ENCODE measurements at regions not wholly inside any gene's neighbourhood (a gene's known extent, or its start where the extent isn't known, plus 50 kb on each side); places are given as distances from the start of the nearest gene placed in this dataset.
"Not testable (repeated sequence)": the region's sequence is repeated elsewhere in the genome, so short reads cannot be mapped to it uniquely, and the experiment has no call there.

DNA sequence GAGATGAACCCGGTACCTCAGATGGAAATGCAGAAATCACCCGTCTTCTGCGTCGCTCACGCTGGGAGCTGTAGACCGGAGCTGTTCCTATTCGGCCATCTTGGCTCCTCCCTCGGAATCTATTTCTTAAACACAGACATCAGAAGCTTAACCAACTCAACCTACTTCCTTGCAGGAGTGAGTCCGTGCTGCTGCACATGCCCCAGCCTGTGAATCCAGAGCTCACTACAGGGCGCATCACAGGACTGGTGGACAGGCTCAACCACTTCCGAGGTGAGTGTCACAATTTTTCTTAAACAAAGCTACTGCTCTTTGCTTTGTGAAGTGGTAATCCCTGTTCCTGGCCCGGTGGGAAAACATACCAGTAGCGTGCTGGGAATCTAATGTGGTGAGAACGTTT, 353.4 kb downstream of the SRGAP2C start:
- H3K27me3 ChIP-seq; H3K27ac ChIP-seq; in situ Hi-C loops (cut with MboI; ENCODE audit: low sequenced_read_pairs in 4 of 4); H3K4me1 ChIP-seq; H3K36me3 ChIP-seq; H3K4me3 ChIP-seq; intact Hi-C loops (cut with DNase I; ENCODE audit: low total_unique reads); ATAC-seq; DNase-seq; H3K9me3 ChIP-seq: not testable (repeated sequence)

DNA sequence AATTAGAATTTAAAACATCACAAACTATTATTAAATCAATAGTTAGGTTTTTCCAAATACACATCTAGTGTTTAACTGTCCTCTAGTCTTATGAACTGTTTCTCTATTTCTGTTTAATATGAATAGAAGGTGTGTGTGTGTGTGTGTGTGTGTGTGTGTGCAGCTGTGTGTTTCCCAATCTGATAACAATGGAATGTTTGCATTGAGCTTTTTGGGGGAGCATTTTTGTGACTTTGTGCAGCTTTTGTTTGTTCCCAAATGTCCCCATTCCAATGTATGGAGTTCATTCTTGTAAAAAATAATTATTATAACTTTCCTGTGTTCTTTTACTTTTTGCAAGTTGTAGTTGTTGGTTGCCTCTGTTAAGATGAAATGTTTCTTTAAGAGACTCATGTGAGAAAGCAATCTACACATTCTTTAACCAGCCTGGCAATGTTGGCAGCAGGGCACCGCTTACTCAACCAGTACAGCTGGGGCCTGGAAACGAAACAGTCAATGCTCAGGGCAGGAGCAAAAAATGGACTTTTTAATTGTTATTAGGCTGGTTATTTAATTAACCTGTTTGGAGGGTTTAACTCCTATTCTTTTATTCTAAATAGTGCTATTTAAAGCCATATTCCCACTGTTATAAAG, 354.3 kb downstream of the SRGAP2C start:
- H3K4me1 ChIP-seq: no peaks in the 10 kb centered on the region
- no peaks in the 10 kb centered on the region for H3K9me3 ChIP-seq
- DNase-seq: no peak
- no peaks in the 10 kb centered on the region for H3K27me3 ChIP-seq
- TF ChIP-seq, protein P1, sequence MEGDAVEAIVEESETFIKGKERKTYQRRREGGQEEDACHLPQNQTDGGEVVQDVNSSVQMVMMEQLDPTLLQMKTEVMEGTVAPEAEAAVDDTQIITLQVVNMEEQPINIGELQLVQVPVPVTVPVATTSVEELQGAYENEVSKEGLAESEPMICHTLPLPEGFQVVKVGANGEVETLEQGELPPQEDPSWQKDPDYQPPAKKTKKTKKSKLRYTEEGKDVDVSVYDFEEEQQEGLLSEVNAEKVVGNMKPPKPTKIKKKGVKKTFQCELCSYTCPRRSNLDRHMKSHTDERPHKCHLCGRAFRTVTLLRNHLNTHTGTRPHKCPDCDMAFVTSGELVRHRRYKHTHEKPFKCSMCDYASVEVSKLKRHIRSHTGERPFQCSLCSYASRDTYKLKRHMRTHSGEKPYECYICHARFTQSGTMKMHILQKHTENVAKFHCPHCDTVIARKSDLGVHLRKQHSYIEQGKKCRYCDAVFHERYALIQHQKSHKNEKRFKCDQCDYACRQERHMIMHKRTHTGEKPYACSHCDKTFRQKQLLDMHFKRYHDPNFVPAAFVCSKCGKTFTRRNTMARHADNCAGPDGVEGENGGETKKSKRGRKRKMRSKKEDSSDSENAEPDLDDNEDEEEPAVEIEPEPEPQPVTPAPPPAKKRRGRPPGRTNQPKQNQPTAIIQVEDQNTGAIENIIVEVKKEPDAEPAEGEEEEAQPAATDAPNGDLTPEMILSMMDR (IDR thresholded peaks at IDR 0.05 in 4 of 5, conservative IDR thresholded peaks at IDR 0.05 in 1 of 5): no peak
- no peak for TF ChIP-seq POLR2A (IDR thresholded peaks at IDR 0.05)
- no peak overlapping the region for H3K27ac ChIP-seq
- intact Hi-C loops (cut with DNase I; ENCODE audit: low total_unique reads): no loop called here
- no peaks in the 10 kb centered on the region for H3K36me3 ChIP-seq
- in situ Hi-C loops (cut with MboI; ENCODE audit: low sequenced_read_pairs in 4 of 4): no loop called here
- no peak for ATAC-seq
- H3K4me3 ChIP-seq: no peak overlapping the region

- in situ Hi-C loops (cut with MboI; ENCODE audit: low sequenced_read_pairs in 4 of 4); ATAC-seq; intact Hi-C loops (cut with DNase I; ENCODE audit: low total_unique reads); H3K36me3 ChIP-seq; H3K4me3 ChIP-seq; H3K27me3 ChIP-seq; H3K4me1 ChIP-seq; H3K9me3 ChIP-seq; DNase-seq; H3K27ac ChIP-seq: not testable (repeated sequence)
Observed at GRCh38 chr1:121543988-121544387, 359.2 kb downstream of the SRGAP2C start.

DNA sequence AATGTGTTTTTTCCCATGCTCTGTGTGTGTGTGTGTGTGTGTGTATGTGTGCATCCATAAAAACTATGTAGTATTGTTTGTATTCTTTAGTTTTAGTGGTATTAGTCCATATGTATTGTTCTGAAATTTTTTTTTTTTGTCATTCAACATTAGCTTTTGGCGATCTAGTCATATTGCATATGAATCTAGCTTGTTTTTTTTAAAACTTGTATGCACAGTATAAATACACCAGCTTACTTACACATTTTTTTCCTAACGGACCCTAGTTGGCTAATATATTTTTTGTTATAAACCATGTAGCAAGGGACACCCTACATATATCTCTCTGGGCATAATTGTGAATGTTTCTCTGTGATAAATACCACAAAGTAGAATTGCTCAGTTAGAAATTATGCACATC, 359.7 kb downstream of the SRGAP2C start:
- TF ChIP-seq, protein P1 (IDR thresholded peaks at IDR 0.05 in 4 of 5, conservative IDR thresholded peaks at IDR 0.05 in 1 of 5): no peak
- no peak for TF ChIP-seq POLR2A (IDR thresholded peaks at IDR 0.05)
- Histone ChIP-seq H3K27ac (no peak overlapping the region), H3K27me3 (no peaks in the 10 kb centered on the region), H3K4me3 (no peak overlapping the region), H3K4me1 (no peaks in the 10 kb centered on the region), H3K36me3 (no peaks in the 10 kb centered on the region), H3K9me3 (no peaks in the 10 kb centered on the region)
- ATAC-seq: no peak
- DNase-seq: no peak
- intact Hi-C loops (cut with DNase I; ENCODE audit: low total_unique reads): no loop called here
- in situ Hi-C loops (cut with MboI; ENCODE audit: low sequenced_read_pairs in 4 of 4): no loop called here

- H3K4me1 ChIP-seq; DNase-seq; in situ Hi-C loops (cut with MboI; ENCODE audit: low sequenced_read_pairs in 4 of 4); H3K4me3 ChIP-seq; H3K27ac ChIP-seq; H3K36me3 ChIP-seq; H3K9me3 ChIP-seq; intact Hi-C loops (cut with DNase I; ENCODE audit: low total_unique reads); ATAC-seq; H3K27me3 ChIP-seq: not testable (repeated sequence)
Observed at GRCh38 chr1:121545899-121546298, 361.1 kb downstream of the SRGAP2C start.

- ATAC-seq: no peak
- no peaks in the 10 kb centered on the region for H3K27me3 ChIP-seq
- in situ Hi-C loops (cut with MboI; ENCODE audit: low sequenced_read_pairs in 4 of 4) (no loop called here), intact Hi-C loops (cut with DNase I; ENCODE audit: low total_unique reads) (no loop called here)
- TF ChIP-seq, protein P1 (IDR thresholded peaks at IDR 0.05 in 4 of 5, conservative IDR thresholded peaks at IDR 0.05 in 1 of 5): no peak
- TF ChIP-seq POLR2A (IDR thresholded peaks at IDR 0.05): no peak
- H3K4me1 ChIP-seq: no peaks in the 10 kb centered on the region
- no peaks in the 10 kb centered on the region for H3K9me3 ChIP-seq
- no peak overlapping the region for H3K4me3 ChIP-seq
- no peak overlapping the region for H3K27ac ChIP-seq
- no peak for DNase-seq
- H3K36me3 ChIP-seq: no peaks in the 10 kb centered on the region
Observed at GRCh38 chr1:121546830-121547591, 362.2 kb downstream of the SRGAP2C start.

DNA sequence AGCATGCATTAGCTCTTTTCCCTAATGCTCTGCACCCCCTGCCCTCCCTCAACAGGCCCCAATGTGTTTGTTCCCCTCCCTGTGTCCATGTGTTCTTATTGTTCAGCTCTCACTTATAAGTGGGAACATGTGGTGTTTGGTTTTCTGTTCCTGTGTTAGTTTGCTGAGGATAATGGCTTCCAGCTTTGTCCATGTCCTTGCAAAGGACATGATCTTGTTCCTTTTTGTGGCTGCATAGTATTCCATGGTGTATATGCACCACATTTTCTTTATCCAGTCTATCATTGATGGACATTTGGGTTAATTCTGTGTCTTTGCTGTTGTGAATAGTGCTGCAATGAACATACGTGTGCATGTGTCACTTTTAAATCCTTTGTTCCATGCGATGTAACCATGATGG, 363.0 kb downstream of the SRGAP2C start:
- in situ Hi-C loops (cut with MboI; ENCODE audit: low sequenced_read_pairs in 4 of 4); H3K27me3 ChIP-seq; intact Hi-C loops (cut with DNase I; ENCODE audit: low total_unique reads): not testable (repeated sequence)

DNA sequence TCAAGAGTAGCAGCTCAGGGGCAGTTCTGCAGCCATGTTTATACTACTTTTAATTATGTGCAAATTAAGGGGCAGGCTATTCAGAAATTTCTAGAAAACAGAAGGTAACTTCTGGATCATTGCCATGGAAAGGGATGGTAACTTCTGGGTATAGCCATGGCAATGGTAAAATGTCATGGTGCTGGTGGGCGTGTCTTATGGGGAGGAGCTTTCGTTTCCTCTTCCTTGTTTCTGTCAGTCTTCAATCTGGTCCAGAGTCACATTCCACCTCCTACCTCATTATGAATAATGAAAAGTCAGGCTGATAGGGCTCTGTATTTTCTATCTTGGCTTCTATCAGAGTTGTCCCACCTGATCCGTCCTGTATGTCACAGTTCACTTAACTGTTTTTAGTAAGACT, 366.0 kb downstream of the SRGAP2C start:
- H3K36me3 ChIP-seq; DNase-seq; H3K9me3 ChIP-seq; H3K27me3 ChIP-seq; ATAC-seq; H3K27ac ChIP-seq; H3K4me3 ChIP-seq; H3K4me1 ChIP-seq; in situ Hi-C loops (cut with MboI; ENCODE audit: low sequenced_read_pairs in 4 of 4); intact Hi-C loops (cut with DNase I; ENCODE audit: low total_unique reads): not testable (repeated sequence)

More for the DNA sequence above, 363.0 kb downstream of the SRGAP2C start:
- H3K9me3 ChIP-seq, H3K27ac ChIP-seq, ATAC-seq, H3K4me3 ChIP-seq, DNase-seq, H3K4me1 ChIP-seq, H3K36me3 ChIP-seq: not testable (repeated sequence)

GRCh38 chr1:121551491-121551890, 366.7 kb downstream of the SRGAP2C start:
- H3K27ac ChIP-seq; H3K4me3 ChIP-seq; intact Hi-C loops (cut with DNase I; ENCODE audit: low total_unique reads); H3K4me1 ChIP-seq; ATAC-seq; DNase-seq; H3K27me3 ChIP-seq; H3K9me3 ChIP-seq; H3K36me3 ChIP-seq; in situ Hi-C loops (cut with MboI; ENCODE audit: low sequenced_read_pairs in 4 of 4): not testable (repeated sequence)
